ENCODE measurements at regions not wholly inside any gene's neighbourhood (a gene's known extent, or its start where the extent isn't known, plus 50 kb on each side); places are given as distances from the start of the nearest gene placed in this dataset.

GRCh38 chr17:14739656-14740431 is 439.0 kb downstream of the HS3ST3B1 start:
- Histone ChIP-seq H3K79me2 (ENCODE audit: control insufficient read depth, insufficient read depth, low read length) (no peaks in the 10 kb centered on the region), H3K56ac (ENCODE audit: low read length) (no peak overlapping the region), H2BK5ac (ENCODE audit: low read length) (no peak overlapping the region), H3K18ac (ENCODE audit: low read length) (no peak overlapping the region), H3K9ac (ENCODE audit: low read length) (no peak overlapping the region), H3K79me1 (ENCODE audit: low read length) (no peaks in the 10 kb centered on the region), H4K5ac (ENCODE audit: low read length) (no peak overlapping the region), H3K4ac (ENCODE audit: low read depth, low read length) (no peak overlapping the region), H3K27ac (ENCODE audit: low read depth, low read length) (no peak overlapping the region), H3K4me2 (ENCODE audit: low read length) (no peak overlapping the region), H2AK5ac (ENCODE audit: low read length) (no peak overlapping the region), H3K36me3 (ENCODE audit: control insufficient read depth, insufficient read depth, low read length) (no peaks in the 10 kb centered on the region), H2BK15ac (replicated peaks; ENCODE audit: low read depth) (no peak overlapping the region), H2BK120ac (ENCODE audit: low read depth, low read length) (no peak overlapping the region), H4K8ac (ENCODE audit: low read depth, low read length) (no peak overlapping the region), H3K27me3 (ENCODE audit: insufficient read depth, low read length, poor library complexity) (no peaks in the 10 kb centered on the region), H3K4me3 (ENCODE audit: low read length) (no peak overlapping the region), H3K23ac (ENCODE audit: low read length) (no peak overlapping the region), H3K4me1 (ENCODE audit: control insufficient read depth, low read depth, low read length) (no peaks in the 10 kb centered on the region)
- no CpG with 5 or more reads among the region's 8 CpGs for WGBS (ENCODE audit: extremely low coverage, insufficient coverage, low lambda C conversion rate)
- no peak for DNase-seq

- Histone ChIP-seq H3K79me2 (ENCODE audit: control insufficient read depth, insufficient read depth, low read length) (no peaks in the 10 kb centered on the region), H3K4me2 (ENCODE audit: low read length) (no peak overlapping the region), H3K4me1 (ENCODE audit: control insufficient read depth, low read depth, low read length) (no peaks in the 10 kb centered on the region), H2AK5ac (ENCODE audit: low read length) (no peak overlapping the region), H3K27ac (ENCODE audit: low read depth, low read length) (no peak overlapping the region), H3K4ac (ENCODE audit: low read depth, low read length) (no peak overlapping the region), H2BK5ac (ENCODE audit: low read length) (no peak overlapping the region), H3K18ac (ENCODE audit: low read length) (no peak overlapping the region), H3K23ac (ENCODE audit: low read length) (no peak overlapping the region), H3K4me3 (ENCODE audit: low read length) (no peak overlapping the region), H3K36me3 (ENCODE audit: control insufficient read depth, insufficient read depth, low read length) (no peaks in the 10 kb centered on the region), H4K8ac (ENCODE audit: low read depth, low read length) (no peak overlapping the region), H2BK15ac (replicated peaks; ENCODE audit: low read depth) (no peak overlapping the region), H3K56ac (ENCODE audit: low read length) (no peak overlapping the region), H2BK120ac (ENCODE audit: low read depth, low read length) (no peak overlapping the region), H4K5ac (ENCODE audit: low read length) (no peak overlapping the region), H3K27me3 (ENCODE audit: insufficient read depth, low read length, poor library complexity) (no peaks in the 10 kb centered on the region), H3K79me1 (ENCODE audit: low read length) (no peaks in the 10 kb centered on the region), H3K9ac (ENCODE audit: low read length) (no peak overlapping the region)
- no peak for DNase-seq
- no CpG with 5 or more reads among the region's 7 CpGs for WGBS (ENCODE audit: extremely low coverage, insufficient coverage, low lambda C conversion rate)
Measured at GRCh38 chr17:14738652-14738988, 437.7 kb downstream of the HS3ST3B1 start.

DNA sequence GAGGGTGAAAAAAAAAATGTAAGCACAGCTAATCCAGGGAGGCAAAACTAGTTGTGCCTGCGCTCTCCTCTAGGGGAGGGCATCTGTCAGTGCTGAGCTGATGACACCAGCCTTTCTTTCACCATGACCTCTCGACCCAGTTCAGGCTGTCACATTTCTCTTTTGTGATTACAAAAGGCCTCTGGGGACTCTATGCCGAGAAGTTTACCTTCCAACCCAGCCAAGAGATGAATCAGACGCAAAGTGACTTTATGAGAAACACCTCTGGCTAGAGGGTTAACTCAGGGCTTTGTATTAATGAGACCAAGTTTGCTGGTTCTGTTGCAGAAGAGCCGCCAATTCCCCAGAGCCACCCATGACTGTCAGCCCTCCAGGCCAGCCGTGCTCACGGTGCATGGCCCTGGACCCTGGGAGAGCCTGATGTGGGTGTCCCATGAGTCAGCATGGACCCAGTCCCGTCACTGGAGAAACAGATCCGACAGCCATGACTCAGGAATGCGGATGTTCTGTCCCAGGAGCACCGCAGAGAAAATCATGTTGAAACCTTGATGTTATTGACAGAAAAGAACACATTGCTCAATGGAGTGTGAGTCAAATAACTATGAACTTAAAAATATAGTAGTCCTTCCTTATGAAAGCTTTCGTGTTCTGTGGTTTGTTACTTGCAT is 437.2 kb downstream of the HS3ST3B1 start:
- no peak overlapping the region for H3K4ac ChIP-seq (ENCODE audit: low read depth, low read length)
- H3K18ac ChIP-seq (ENCODE audit: low read length): no peak overlapping the region
- H3K27ac ChIP-seq (ENCODE audit: low read depth, low read length): no peak overlapping the region
- no peak overlapping the region for H3K9ac ChIP-seq (ENCODE audit: low read length)
- H3K4me3 ChIP-seq (ENCODE audit: low read length): no peak overlapping the region
- H3K23ac ChIP-seq (ENCODE audit: low read length): no peak overlapping the region
- no peak overlapping the region for H3K4me2 ChIP-seq (ENCODE audit: low read length)
- no peaks in the 10 kb centered on the region for H3K36me3 ChIP-seq (ENCODE audit: control insufficient read depth, insufficient read depth, low read length)
- H2BK120ac ChIP-seq (ENCODE audit: low read depth, low read length): no peak overlapping the region
- no peak overlapping the region for H2AK5ac ChIP-seq (ENCODE audit: low read length)
- H4K5ac ChIP-seq (ENCODE audit: low read length): no peak overlapping the region
- H3K27me3 ChIP-seq (ENCODE audit: insufficient read depth, low read length, poor library complexity): no peaks in the 10 kb centered on the region
- no peaks in the 10 kb centered on the region for H3K4me1 ChIP-seq (ENCODE audit: control insufficient read depth, low read depth, low read length)
- WGBS (ENCODE audit: extremely low coverage, insufficient coverage, low lambda C conversion rate): no CpG with 5 or more reads among the region's 12 CpGs
- H2BK15ac ChIP-seq (replicated peaks; ENCODE audit: low read depth): no peak overlapping the region
- DNase-seq: peak; percentile 57
- H3K79me2 ChIP-seq (ENCODE audit: control insufficient read depth, insufficient read depth, low read length): no peaks in the 10 kb centered on the region
- no peak overlapping the region for H3K56ac ChIP-seq (ENCODE audit: low read length)
- no peak overlapping the region for H2BK5ac ChIP-seq (ENCODE audit: low read length)
- H3K79me1 ChIP-seq (ENCODE audit: low read length): no peaks in the 10 kb centered on the region
- H4K8ac ChIP-seq (ENCODE audit: low read depth, low read length): no peak overlapping the region

GRCh38 chr17:14736631-14737030 is 435.8 kb downstream of the HS3ST3B1 start:
- no peak for DNase-seq
- Histone ChIP-seq H3K18ac (ENCODE audit: low read length) (no peak overlapping the region), H2BK15ac (replicated peaks; ENCODE audit: low read depth) (no peak overlapping the region), H3K23ac (ENCODE audit: low read length) (no peak overlapping the region), H3K9ac (ENCODE audit: low read length) (no peak overlapping the region), H3K36me3 (ENCODE audit: control insufficient read depth, insufficient read depth, low read length) (no peaks in the 10 kb centered on the region), H2BK120ac (ENCODE audit: low read depth, low read length) (no peak overlapping the region), H3K4me2 (ENCODE audit: low read length) (no peak overlapping the region), H3K4ac (ENCODE audit: low read depth, low read length) (no peak overlapping the region), H3K79me2 (ENCODE audit: control insufficient read depth, insufficient read depth, low read length) (no peaks in the 10 kb centered on the region), H2AK5ac (ENCODE audit: low read length) (no peak overlapping the region), H4K8ac (ENCODE audit: low read depth, low read length) (no peak overlapping the region), H3K56ac (ENCODE audit: low read length) (no peak overlapping the region), H3K79me1 (ENCODE audit: low read length) (no peaks in the 10 kb centered on the region), H3K27ac (ENCODE audit: low read depth, low read length) (no peak overlapping the region), H3K4me3 (ENCODE audit: low read length) (no peak overlapping the region), H3K27me3 (ENCODE audit: insufficient read depth, low read length, poor library complexity) (no peaks in the 10 kb centered on the region), H4K5ac (ENCODE audit: low read length) (no peak overlapping the region), H3K4me1 (ENCODE audit: control insufficient read depth, low read depth, low read length) (no peaks in the 10 kb centered on the region), H2BK5ac (ENCODE audit: low read length) (no peak overlapping the region)
- no CpG with 5 or more reads among the region's 6 CpGs for WGBS (ENCODE audit: extremely low coverage, insufficient coverage, low lambda C conversion rate)

- no CpG with 5 or more reads among the region's 2 CpGs for WGBS (ENCODE audit: extremely low coverage, insufficient coverage, low lambda C conversion rate)
- H4K5ac ChIP-seq (ENCODE audit: low read length): no peak overlapping the region
- H2BK15ac ChIP-seq (replicated peaks; ENCODE audit: low read depth): no peak overlapping the region
- no peak overlapping the region for H2BK5ac ChIP-seq (ENCODE audit: low read length)
- H3K9ac ChIP-seq (ENCODE audit: low read length): no peak overlapping the region
- H3K4ac ChIP-seq (ENCODE audit: low read depth, low read length): no peak overlapping the region
- no peak for DNase-seq
- H3K27me3 ChIP-seq (ENCODE audit: insufficient read depth, low read length, poor library complexity): no peaks in the 10 kb centered on the region
- H3K4me3 ChIP-seq (ENCODE audit: low read length): no peak overlapping the region
- no peak overlapping the region for H3K18ac ChIP-seq (ENCODE audit: low read length)
- H2AK5ac ChIP-seq (ENCODE audit: low read length): no peak overlapping the region
- no peak overlapping the region for H2BK120ac ChIP-seq (ENCODE audit: low read depth, low read length)
- H3K4me1 ChIP-seq (ENCODE audit: control insufficient read depth, low read depth, low read length): no peaks in the 10 kb centered on the region
- no peak overlapping the region for H4K8ac ChIP-seq (ENCODE audit: low read depth, low read length)
- H3K36me3 ChIP-seq (ENCODE audit: control insufficient read depth, insufficient read depth, low read length): no peaks in the 10 kb centered on the region
- no peaks in the 10 kb centered on the region for H3K79me1 ChIP-seq (ENCODE audit: low read length)
- H3K79me2 ChIP-seq (ENCODE audit: control insufficient read depth, insufficient read depth, low read length): no peaks in the 10 kb centered on the region
- H3K56ac ChIP-seq (ENCODE audit: low read length): no peak overlapping the region
- no peak overlapping the region for H3K27ac ChIP-seq (ENCODE audit: low read depth, low read length)
- no peak overlapping the region for H3K23ac ChIP-seq (ENCODE audit: low read length)
- H3K4me2 ChIP-seq (ENCODE audit: low read length): no peak overlapping the region
Measured at GRCh38 chr17:14733376-14733775, 432.5 kb downstream of the HS3ST3B1 start.

All from mesendoderm (in vitro differentiated cells).